Endothelial cell of umbilical vein (primary cell): ENCODE measurements at regions not wholly inside any gene's neighbourhood (a gene's known extent, or its start where the extent isn't known, plus 50 kb on each side); places are given as distances from the start of the nearest gene placed in this dataset.

Experiments used
- CTCF ChIP-seq, 2 donors: IDR thresholded peaks; 1 replicate in 1 of 2; 2 replicates in 1 of 2; pipeline ENCODE4 v1.5.1; 2011; ENCODE audit warnings: low read length in 2 of 2, mild to moderate bottlenecking in 2 of 2, moderate library complexity in 2 of 2, control low read depth in 1 of 2, inconsistent platforms in 1 of 2, low read depth in 1 of 2; ENCODE audit not compliant: insufficient read depth in 1 of 2; ENCODE audit errors: extremely low read depth in 1 of 2
- EZH2 ChIP-seq: IDR thresholded peaks from 2 replicates; pipeline ENCODE4 v1.6.1; 2012; ENCODE audit warnings: borderline replicate concordance, low read depth, mild to moderate bottlenecking, moderate library complexity, low read length, inconsistent platforms; ENCODE audit not compliant: severe bottlenecking
- FOS ChIP-seq: IDR thresholded peaks from 2 replicates; pipeline ENCODE4 v1.6.1; 2011; ENCODE audit warnings: mild to moderate bottlenecking, low read length, moderate library complexity, borderline replicate concordance; ENCODE audit not compliant: insufficient read depth
- GATA2 ChIP-seq: IDR thresholded peaks from 2 replicates; pipeline ENCODE4 v1.7.0; 2011; ENCODE audit warnings: low read depth, mild to moderate bottlenecking, moderate library complexity, mixed read lengths, low read length; ENCODE audit not compliant: insufficient read length, insufficient read depth
- JUN ChIP-seq: IDR thresholded peaks from 2 replicates; pipeline ENCODE4 v1.6.1; 2011; ENCODE audit warnings: borderline replicate concordance, low read depth; ENCODE audit not compliant: insufficient read length, insufficient read depth
- MAX ChIP-seq: IDR thresholded peaks from 2 replicates; pipeline ENCODE4 v1.6.1; 2011; ENCODE audit not compliant: insufficient read depth, insufficient read length
- MYC ChIP-seq: IDR thresholded peaks from one replicate; pipeline ENCODE4 v1.6.1; 2011; ENCODE audit warnings: mild to moderate bottlenecking, low read depth, low read length
- POLR2A ChIP-seq: IDR thresholded peaks from 2 replicates; pipeline ENCODE4 v1.6.1; 2012; ENCODE audit warnings: low read depth, mild to moderate bottlenecking, control low read depth, low read length
- POLR2AphosphoS5 ChIP-seq: IDR thresholded peaks from 2 replicates; pipeline ENCODE4 v1.6.1; 2012; ENCODE audit warnings: low read depth, mild to moderate bottlenecking, control low read depth, low read length, moderate library complexity; ENCODE audit not compliant: insufficient read depth

- no peak for TF ChIP-seq POLR2A
- TF ChIP-seq CTCF (IDR thresholded peaks at IDR 0.05; ENCODE audit: extremely low read depth in 1 of 2, insufficient read depth in 1 of 2, low read depth in 1 of 2, low read length in 2 of 2): no peak
- TF ChIP-seq EZH2: no peak
- TF ChIP-seq MYC: no peak
- no peak for TF ChIP-seq POLR2AphosphoS5
- TF ChIP-seq MAX: no peak
- no peak for TF ChIP-seq JUN
- no peak for TF ChIP-seq GATA2
- no peak for TF ChIP-seq FOS
These were observed 68.3 kb upstream of the NR5A2 start for GRCh38 chr1:199959033-199959774.
